Retinal pigment epithelial cell (primary cell): ENCODE measurements at regions not wholly inside any gene's neighbourhood (a gene's known extent, or its start where the extent isn't known, plus 50 kb on each side); places are given as distances from the start of the nearest gene placed in this dataset.

Experiments used
- DNase-seq: peaks from one replicate; pipeline ENCODE4 v3.0.0-alpha.2; 2010; ENCODE audit warnings: low read depth
- H3K4me3 ChIP-seq: 2 replicates; pipeline ENCODE4 v1.5.1; 2011; ENCODE audit warnings: mild to moderate bottlenecking, low read length, control low read depth, moderate library complexity
- TF ChIP-seq, protein P1 (sequence below): conservative IDR thresholded peaks from 2 replicates; pipeline ENCODE4 v1.5.1; 2011; ENCODE audit warnings: low read depth, low read length, control low read depth, inconsistent platforms

DNA sequence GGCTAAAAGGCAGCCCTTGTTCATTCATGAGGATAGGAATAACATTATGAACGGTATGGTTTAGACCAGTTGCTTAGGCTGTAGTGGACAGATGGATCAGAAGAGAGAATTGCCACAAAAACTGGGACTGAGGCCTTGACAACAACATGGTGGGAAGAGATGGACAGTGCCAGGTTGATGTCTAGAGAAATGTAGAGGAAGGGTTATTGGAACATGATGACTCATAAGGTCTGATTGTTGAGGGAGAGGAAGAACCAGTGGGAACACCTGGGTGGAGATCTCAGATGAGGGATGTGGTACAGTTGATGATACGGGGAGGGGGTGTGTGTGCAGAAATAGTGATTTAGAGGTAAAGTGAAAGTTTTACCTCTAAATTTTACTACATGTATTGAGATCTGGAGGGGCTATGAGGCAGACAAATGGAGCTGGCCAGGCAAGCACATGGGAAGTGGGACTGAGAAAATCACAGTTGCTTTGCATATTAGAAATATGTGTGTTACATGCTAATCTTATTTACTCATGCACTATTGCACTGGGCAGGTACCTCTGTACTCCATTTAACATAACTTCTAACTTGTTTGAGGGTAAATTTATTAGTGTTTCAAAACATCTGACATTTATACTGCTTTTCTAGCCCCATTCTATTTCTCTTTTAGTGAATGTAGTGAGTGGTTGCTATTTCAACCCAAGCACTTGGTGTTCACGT is 65.6 kb downstream of the PLCE1 start:
- DNase-seq: no peak
- H3K4me3 ChIP-seq: no peak overlapping the region
- TF ChIP-seq, protein P1, sequence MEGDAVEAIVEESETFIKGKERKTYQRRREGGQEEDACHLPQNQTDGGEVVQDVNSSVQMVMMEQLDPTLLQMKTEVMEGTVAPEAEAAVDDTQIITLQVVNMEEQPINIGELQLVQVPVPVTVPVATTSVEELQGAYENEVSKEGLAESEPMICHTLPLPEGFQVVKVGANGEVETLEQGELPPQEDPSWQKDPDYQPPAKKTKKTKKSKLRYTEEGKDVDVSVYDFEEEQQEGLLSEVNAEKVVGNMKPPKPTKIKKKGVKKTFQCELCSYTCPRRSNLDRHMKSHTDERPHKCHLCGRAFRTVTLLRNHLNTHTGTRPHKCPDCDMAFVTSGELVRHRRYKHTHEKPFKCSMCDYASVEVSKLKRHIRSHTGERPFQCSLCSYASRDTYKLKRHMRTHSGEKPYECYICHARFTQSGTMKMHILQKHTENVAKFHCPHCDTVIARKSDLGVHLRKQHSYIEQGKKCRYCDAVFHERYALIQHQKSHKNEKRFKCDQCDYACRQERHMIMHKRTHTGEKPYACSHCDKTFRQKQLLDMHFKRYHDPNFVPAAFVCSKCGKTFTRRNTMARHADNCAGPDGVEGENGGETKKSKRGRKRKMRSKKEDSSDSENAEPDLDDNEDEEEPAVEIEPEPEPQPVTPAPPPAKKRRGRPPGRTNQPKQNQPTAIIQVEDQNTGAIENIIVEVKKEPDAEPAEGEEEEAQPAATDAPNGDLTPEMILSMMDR: no peak

DNA sequence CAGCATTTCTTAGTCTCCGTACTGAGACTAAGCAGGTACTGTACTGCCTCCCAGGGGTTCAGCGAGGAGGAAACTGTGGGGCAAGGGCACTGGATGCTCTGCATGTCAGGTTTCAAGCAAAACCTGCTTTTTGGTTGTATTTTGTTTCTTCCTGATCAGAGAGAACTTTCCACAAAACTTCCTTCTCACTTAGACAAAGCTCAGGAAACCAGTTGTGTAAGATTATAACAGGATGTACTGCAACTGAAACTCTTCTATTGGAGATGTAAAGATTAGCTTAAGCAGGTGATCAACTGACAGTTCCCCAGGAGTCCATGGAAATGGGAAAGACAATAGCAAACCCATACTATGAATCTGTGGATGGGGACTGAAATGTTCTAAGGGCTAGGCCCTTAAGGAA is 67.3 kb downstream of the PLCE1 start:
- no peak for DNase-seq
- H3K4me3 ChIP-seq: no peak overlapping the region
- TF ChIP-seq, protein P1: no peak

DNA sequence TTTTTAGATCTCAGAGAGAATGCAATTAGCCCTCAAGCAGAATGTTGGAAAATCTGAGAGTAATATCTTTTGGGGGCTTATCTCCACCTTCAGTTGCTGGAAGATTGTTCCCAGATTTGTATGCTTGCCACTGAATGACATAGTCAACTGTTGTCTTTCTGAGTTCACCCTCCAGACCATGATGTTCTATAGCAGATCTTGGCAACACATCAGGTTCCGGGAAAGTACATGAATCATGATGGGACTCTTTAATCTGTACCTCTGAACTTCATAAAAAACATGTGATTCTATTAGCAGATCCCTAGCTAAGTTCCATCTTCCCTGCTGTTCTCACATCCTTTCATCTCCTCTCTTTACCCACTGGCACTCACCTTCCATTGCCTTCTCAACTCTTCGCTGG is 68.9 kb downstream of the PLCE1 start:
- no peak overlapping the region for H3K4me3 ChIP-seq
- TF ChIP-seq, protein P1: no peak
- no peak for DNase-seq

DNA sequence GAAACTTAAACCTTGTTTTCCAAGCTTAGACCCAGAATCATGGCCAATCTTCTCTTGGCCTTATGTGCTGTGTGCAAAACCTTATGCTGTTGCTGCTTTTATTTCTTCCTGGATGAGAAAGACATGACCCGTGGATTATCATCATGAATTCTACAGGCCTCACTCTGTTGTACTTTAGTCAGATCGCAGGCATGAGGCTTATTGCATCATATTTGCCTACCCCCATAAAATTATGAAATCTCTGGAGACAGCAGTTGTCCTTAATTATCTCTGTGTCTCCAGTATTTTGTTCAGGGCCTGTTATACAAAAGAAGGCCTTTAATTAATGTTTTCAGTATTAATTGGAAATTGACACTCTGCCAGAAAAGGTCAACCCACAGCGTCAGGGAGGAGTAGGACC is 71.6 kb downstream of the PLCE1 start:
- no peak for DNase-seq
- TF ChIP-seq, protein P1: no peak
- no peak overlapping the region for H3K4me3 ChIP-seq

DNA sequence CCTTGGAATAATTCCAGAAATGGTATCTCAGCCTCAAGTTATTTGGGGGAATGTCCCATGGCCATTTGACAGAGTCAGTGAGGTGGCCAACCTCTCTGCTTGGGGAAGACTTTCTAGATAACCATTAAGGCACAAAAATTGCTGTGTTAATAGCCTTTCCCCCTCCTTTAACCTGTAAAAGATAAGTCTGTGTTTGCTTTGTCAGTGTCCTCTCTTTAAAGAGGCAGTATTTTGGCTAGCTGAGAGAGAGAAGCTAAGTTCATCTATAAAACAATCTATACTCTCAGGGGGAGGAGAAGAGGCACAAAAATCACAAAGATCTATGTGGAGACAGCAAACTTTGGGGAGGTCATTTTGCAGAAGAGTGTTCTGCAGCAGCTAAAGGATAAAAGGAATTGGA is 72.1 kb downstream of the PLCE1 start:
- TF ChIP-seq, protein P1: no peak
- no peak overlapping the region for H3K4me3 ChIP-seq
- DNase-seq: no peak

DNA sequence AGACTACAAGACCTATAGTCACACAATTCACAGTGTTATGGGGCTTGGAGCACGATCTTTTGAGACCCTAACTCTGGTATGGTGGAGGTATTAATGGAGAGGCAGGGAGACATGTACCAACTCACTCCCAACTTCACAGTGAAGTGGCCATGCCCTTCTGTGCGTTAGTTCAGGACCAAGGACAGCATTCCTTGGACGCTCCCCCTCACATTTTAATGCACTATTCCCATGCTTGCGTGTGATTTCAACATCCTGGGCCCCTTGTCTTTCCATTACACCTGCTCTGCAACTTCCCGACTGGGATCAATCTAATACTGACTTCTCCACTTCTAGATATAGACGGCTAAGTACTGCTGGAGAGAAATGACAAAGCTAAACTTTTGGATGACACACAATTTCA is 72.7 kb downstream of the PLCE1 start:
- TF ChIP-seq, protein P1: no peak
- DNase-seq: no peak
- no peak overlapping the region for H3K4me3 ChIP-seq

- DNase-seq: peak; percentile 61
- TF ChIP-seq, protein P1: no peak
- H3K4me3 ChIP-seq: no peak overlapping the region
Measured at GRCh38 chr10:94069884-94070283, 76.2 kb downstream of the PLCE1 start.
